Activated naive CD8-positive, alpha-beta T cell treated with anti-CD3 and anti-CD28 coated beads, Interleukin-2, amount 50 U/mL, for 24 hours (primary cell): ENCODE measurements at regions not wholly inside any gene's neighbourhood (a gene's known extent, or its start where the extent isn't known, plus 50 kb on each side); places are given as distances from the start of the nearest gene placed in this dataset.
A peak's percentile ranks its signal among the peaks of the same experiment; 100 is the strongest.

ENCODE experiments used
- ATAC-seq: fragments of 150-1000 bp; cut with Tn5 transposase; one replicate; pipeline ENCODE4 v1.10.0; 2021
- DNase-seq: peaks from one replicate; pipeline ENCODE4 v3.0.0; 2021
- H3K27ac Mint-ChIP-seq: one replicate; pipeline ENCODE4 v1.8.0; 2021; ENCODE audit warnings: mild to moderate bottlenecking, mixed read lengths
- H3K27me3 Mint-ChIP-seq: one replicate; pipeline ENCODE4 v1.8.0; 2021; ENCODE audit warnings: mixed read lengths
- H3K36me3 Mint-ChIP-seq: one replicate; pipeline ENCODE4 v1.8.0; 2021; ENCODE audit warnings: low read depth, mixed read lengths
- H3K4me1 Mint-ChIP-seq: one replicate; pipeline ENCODE4 v1.8.0; 2021; ENCODE audit warnings: mixed read lengths
- H3K4me3 Mint-ChIP-seq: one replicate; pipeline ENCODE4 v1.8.0; 2021; ENCODE audit warnings: mild to moderate bottlenecking, moderate library complexity, mixed read lengths
- H3K9me3 Mint-ChIP-seq: one replicate; pipeline ENCODE4 v1.8.0; 2021; ENCODE audit warnings: mixed read lengths

DNA sequence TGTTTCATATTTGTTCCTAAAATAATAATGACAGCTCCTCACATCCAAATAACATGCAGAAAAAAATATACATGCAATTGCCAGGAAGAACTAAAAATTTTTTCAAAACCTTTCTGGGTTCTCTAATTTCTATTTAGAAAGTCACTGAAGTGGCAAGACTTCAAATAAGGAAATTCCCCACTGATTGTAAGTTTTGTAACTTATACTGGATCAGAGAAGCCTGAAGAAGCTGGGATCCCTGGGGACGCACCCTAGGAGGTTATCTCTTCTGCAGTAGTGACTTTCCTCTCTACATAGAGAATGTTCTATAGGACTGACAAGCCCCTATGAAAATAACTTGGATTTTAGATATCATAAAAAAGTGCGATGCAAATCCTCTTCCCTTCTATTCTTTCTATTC lies 182.6 kb downstream of the MRPL39 start:
- no peaks in the 10 kb centered on the region for H3K9me3 Mint-ChIP-seq
- H3K36me3 Mint-ChIP-seq: peaks cover 11% of the 10 kb centered on the region
- peak overlapping the region; percentile 76 for H3K4me3 Mint-ChIP-seq
- H3K27ac Mint-ChIP-seq: peak overlapping the region; percentile 86
- H3K4me1 Mint-ChIP-seq: peaks cover 87% of the 10 kb centered on the region
- H3K27me3 Mint-ChIP-seq: no peaks in the 10 kb centered on the region
- DNase-seq (no peak), ATAC-seq (no peak)

DNA sequence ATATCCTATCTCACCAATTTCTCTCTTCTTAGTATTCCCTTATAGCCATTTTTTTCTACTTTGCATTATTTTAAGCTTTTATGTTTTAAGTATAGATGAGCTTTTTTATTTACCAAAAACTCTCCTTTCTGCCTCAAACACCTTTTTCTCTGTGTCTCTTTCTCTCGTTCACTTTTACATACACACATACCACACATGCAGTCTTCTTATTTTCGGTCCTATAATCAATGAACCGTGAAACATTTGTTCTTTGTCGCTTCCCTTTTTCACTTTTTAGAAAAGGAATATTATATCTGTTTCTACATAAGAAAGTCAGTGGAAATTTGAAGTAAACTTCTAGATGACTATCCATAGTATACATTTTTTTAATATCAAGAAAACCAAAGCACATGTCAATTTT lies 183.2 kb downstream of the MRPL39 start:
- no peaks in the 10 kb centered on the region for H3K9me3 Mint-ChIP-seq
- H3K36me3 Mint-ChIP-seq: peaks cover 11% of the 10 kb centered on the region
- H3K27me3 Mint-ChIP-seq: no peaks in the 10 kb centered on the region
- peak overlapping the region; percentile 76 for H3K4me3 Mint-ChIP-seq
- ATAC-seq (no peak), DNase-seq (no peak)
- peaks cover 86% of the 10 kb centered on the region for H3K4me1 Mint-ChIP-seq
- H3K27ac Mint-ChIP-seq: peak overlapping the region; percentile 86

DNA sequence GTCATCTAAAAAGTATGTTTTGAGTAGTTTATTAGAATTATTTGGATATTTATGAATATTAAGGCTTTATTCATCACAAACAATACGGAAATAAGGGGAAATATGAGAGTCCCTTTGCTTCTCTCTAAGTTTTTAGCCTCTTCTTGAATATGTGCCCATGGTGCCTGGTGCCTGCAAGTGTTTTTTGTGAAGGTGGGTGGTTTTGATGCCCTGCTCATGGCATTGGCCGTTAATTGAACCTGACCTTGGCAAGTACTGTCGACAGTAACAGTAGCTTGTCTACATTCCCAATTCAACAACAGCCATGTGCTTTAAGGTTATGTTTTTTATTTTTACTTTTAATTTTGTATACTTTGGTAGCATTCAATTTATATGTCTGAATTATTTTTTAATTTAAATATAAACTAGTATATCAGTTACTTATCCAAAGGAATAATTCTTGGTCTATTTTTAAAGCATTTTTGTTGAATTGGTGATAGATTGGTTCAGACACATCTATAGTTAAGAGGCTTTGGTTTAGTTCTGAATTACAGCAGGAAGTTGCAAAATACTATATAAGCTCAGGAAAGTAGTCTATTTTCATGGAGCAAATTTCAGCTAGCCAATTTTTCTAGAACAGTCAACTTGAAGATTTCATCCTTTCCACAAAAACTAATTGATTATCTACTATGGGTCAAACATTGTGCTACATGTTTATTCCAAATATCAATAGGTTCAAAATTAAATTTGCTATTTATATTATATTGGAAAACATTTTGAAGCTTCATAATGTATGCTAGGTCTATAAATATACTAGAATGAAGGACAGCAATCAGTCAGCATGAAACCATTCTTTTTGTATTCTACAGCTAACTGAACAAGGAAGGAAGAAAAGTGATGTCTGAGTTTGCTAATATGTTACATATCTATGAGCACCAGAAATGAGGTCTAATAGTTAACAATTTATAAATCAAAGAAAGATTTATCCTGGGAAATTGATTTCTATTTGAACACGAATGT lies 184.4 kb downstream of the MRPL39 start:
- H3K36me3 Mint-ChIP-seq: peaks cover 16% of the 10 kb centered on the region
- H3K4me1 Mint-ChIP-seq: peaks cover 84% of the 10 kb centered on the region
- no peaks in the 10 kb centered on the region for H3K27me3 Mint-ChIP-seq
- ATAC-seq: no peak
- H3K4me3 Mint-ChIP-seq: peak overlapping the region; percentile 74
- H3K9me3 Mint-ChIP-seq: no peaks in the 10 kb centered on the region
- H3K27ac Mint-ChIP-seq: peak overlapping the region; percentile 93
- DNase-seq: no peak

DNA sequence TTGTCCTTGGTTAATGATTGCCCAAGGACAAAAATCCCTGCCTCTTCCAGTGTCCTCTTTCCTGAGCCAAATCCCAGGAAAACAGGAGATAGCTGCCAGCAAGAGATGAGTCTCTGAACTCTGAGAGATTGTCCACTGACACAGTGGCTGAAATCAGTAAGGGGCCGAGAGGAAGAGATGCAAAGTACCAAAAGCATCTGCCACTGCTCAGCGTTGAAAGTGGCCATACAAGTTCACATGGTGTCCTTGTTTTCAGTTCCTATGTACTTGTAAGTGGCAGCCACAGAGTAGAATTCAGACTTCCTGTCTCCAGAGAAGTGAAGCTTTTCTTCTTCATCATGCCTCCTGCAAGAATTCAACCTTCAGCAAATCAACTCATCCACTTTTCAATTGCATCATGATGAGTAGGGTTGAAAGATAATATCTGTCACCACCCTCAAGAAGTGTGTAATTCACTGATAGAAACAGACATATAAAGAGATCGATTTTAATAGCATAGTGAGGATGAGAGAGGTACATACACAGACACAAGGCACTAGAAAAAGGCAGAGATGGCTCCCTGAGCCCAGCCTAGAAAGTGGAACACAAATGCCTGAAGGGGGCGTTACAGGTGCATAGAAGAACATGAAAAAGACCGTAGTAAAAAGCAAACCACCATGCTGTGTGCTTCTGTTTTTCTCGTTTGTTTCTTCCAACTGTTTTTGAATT lies 185.8 kb downstream of the MRPL39 start:
- Mint-ChIP-seq H3K4me1 (peaks cover 85% of the 10 kb centered on the region), H3K36me3 (peaks cover 20% of the 10 kb centered on the region), H3K4me3 (peak overlapping the region; percentile 74), H3K9me3 (no peaks in the 10 kb centered on the region), H3K27ac (peak overlapping the region; percentile 93), H3K27me3 (no peaks in the 10 kb centered on the region)
- ATAC-seq: peak; percentile 90
- peak; percentile 56 for DNase-seq

DNA sequence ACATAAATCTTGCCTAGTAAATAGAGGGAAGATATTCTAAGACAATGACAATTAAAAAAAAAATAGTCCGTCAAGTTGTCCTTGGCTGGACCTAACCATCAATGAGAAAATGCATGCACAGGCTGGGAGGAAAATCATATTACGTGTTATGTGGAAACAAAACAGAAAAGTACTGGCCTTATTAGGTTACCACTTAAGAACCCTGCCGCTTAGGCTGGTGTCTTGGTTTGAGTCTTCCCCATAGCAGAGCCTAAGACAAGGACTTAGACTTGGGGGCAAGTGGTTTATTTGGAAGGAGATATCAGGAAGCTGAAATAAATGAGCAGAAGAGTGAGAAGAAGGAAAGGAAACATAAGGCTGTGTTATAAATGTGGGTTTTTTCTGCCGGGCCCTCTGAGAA lies 186.4 kb downstream of the MRPL39 start:
- H3K27me3 Mint-ChIP-seq: no peaks in the 10 kb centered on the region
- peak overlapping the region; percentile 74 for H3K4me3 Mint-ChIP-seq
- no peaks in the 10 kb centered on the region for H3K9me3 Mint-ChIP-seq
- peak overlapping the region; percentile 93 for H3K27ac Mint-ChIP-seq
- ATAC-seq (no peak), DNase-seq (no peak)
- peaks cover 81% of the 10 kb centered on the region for H3K4me1 Mint-ChIP-seq
- H3K36me3 Mint-ChIP-seq: peaks cover 24% of the 10 kb centered on the region

DNA sequence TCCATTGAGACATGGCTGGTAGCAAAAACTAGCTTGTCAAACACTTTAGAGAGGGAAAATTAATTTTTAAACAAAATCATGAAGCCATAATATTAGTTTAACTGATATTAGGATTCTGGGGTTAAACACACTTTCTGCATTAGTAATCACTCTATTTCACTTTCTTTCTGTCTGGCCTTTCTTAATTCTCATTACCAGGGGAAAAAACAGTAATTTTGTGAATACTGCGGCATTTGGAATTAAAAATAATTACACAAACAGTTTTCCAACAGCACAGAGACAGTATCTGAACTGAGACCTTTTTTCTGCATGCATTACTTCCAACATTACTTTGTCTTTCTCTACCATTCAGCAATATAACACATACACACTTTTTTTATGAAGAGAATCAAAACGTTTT lies 190.6 kb downstream of the MRPL39 start:
- Mint-ChIP-seq H3K4me3 (no peak overlapping the region), H3K9me3 (peaks cover 18% of the 10 kb centered on the region), H3K27ac (no peak overlapping the region), H3K4me1 (peaks cover 55% of the 10 kb centered on the region), H3K36me3 (peaks cover 40% of the 10 kb centered on the region), H3K27me3 (peaks cover 1% of the 10 kb centered on the region)
- no peak for DNase-seq
- ATAC-seq: no peak

DNA sequence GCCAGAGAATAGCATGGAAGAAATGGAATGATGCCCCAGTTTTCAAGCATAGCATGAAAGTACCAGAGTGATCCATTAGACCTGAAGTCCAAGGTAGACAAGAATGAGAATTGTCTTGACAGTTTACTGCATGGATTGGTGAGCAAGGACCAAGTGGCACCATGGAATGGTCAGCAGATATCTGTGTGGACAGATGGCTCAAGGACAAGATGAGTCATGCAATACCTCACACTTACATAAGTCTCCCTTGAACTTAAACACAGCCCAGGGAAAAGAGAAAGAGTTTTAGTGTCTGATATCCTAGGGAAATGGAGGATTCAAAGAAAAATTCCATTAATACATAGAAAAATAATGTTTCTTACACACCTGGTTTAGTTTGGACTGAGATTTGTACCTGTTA lies 195.2 kb downstream of the MRPL39 start:
- Mint-ChIP-seq H3K27me3 (peaks cover 1% of the 10 kb centered on the region), H3K36me3 (peaks cover 28% of the 10 kb centered on the region), H3K4me3 (no peak overlapping the region), H3K27ac (no peak overlapping the region), H3K4me1 (peaks cover 27% of the 10 kb centered on the region), H3K9me3 (peaks cover 18% of the 10 kb centered on the region)
- DNase-seq (no peak), ATAC-seq (no peak)

DNA sequence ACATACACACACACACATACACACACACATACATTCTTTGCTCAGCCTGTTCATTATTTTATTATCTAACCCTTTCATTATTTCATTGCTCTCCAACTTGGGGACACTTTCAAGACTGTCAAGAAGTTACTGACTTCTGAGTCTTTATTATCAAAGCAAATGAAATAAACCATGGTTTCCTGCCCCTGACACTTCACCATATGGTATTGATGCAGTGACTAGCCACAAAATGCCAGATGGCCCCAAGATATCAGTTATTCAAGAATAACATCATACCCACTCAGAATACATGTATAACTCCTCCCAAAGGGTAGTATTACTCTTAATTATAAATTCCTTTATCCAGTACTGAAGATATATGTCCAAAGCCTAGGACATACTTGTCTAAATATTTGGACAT lies 197.3 kb downstream of the MRPL39 start:
- H3K27me3 Mint-ChIP-seq: no peaks in the 10 kb centered on the region
- peaks cover 16% of the 10 kb centered on the region for H3K36me3 Mint-ChIP-seq
- DNase-seq: no peak
- no peak overlapping the region for H3K27ac Mint-ChIP-seq
- H3K9me3 Mint-ChIP-seq: peaks cover 14% of the 10 kb centered on the region
- no peak overlapping the region for H3K4me3 Mint-ChIP-seq
- ATAC-seq: no peak
- peaks cover 24% of the 10 kb centered on the region for H3K4me1 Mint-ChIP-seq

DNA sequence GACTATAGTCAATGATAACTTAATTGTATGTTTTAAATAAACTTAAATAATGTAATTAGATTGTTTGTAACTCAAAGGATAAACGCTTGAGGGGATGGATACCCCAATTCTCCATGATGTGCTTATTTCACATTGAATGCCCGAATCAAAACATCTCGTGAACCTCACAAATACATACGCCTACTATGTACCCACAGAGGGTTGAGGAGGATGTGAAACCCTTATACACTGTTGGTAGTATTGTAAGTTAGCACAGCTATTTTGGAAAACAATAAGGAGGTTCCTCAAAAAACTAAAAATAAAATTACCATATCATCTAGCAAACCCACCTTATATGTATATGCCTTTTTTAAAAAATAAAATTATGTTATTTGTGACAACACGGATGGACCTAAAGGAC lies 198.6 kb downstream of the MRPL39 start:
- peaks cover 27% of the 10 kb centered on the region for H3K4me1 Mint-ChIP-seq
- H3K4me3 Mint-ChIP-seq: no peak overlapping the region
- no peak overlapping the region for H3K27ac Mint-ChIP-seq
- no peak for DNase-seq
- no peaks in the 10 kb centered on the region for H3K27me3 Mint-ChIP-seq
- H3K9me3 Mint-ChIP-seq: peaks cover 5% of the 10 kb centered on the region
- H3K36me3 Mint-ChIP-seq: peaks cover 10% of the 10 kb centered on the region
- no peak for ATAC-seq

DNA sequence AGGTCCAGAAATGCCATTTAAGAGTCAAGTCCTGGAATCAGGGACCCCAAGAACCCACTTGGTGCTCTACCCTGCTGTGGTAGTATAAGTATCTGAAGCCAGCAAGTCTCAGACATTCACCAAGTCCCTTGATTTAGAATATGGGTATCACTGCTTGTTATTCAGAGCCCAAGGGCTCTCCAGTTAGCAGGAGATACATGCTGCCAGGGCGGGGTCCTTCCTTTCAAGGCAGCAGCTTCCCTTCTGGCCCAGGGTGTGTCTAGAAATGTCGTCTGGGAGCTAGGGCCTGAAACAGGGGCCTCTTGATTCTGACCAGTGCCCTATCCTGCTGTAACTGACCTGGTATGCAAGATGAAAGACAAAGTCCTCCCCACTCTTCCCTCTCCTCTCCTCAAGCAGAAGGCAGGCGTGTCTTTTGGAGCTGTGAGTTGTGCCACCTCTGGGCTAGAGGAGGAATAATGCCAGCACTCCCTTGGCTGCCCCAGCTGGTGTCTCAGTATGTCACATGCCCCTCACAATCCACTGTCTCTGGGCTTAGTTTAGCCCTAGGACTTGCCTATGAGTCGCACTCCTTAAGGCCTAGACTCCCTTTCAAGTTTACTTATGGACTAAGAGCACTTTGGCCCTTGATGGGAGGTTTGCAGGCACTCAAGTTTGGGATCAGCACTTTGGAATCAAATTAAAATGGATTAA lies 200.2 kb downstream of the MRPL39 start:
- H3K9me3 Mint-ChIP-seq: peaks cover 8% of the 10 kb centered on the region
- peaks cover 1% of the 10 kb centered on the region for H3K27me3 Mint-ChIP-seq
- H3K36me3 Mint-ChIP-seq: peaks cover 25% of the 10 kb centered on the region
- DNase-seq (no peak), ATAC-seq (no peak)
- no peak overlapping the region for H3K27ac Mint-ChIP-seq
- H3K4me1 Mint-ChIP-seq: peaks cover 40% of the 10 kb centered on the region
- H3K4me3 Mint-ChIP-seq: no peak overlapping the region

DNA sequence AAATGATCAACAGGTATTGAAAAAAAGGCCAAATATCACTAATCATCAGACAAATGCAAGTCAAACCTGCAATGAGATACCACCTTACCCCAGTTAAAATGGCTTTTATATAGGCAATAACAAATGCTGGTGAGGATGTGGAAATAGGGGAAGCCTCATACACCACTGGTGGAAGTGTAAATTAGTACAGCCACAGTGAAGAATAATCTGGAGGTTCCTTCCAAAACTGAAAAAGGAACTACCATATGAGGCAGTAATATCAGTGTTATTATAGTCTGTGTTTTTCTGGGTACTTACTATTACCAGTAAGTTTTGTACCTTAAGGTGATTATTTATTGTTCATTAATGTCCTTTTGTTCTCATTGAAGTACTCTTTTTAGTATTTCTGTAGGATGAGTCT lies 201.3 kb downstream of the MRPL39 start:
- ATAC-seq (no peak), DNase-seq (no peak)
- peaks cover 8% of the 10 kb centered on the region for H3K9me3 Mint-ChIP-seq
- H3K27ac Mint-ChIP-seq: no peak overlapping the region
- peaks cover 46% of the 10 kb centered on the region for H3K4me1 Mint-ChIP-seq
- H3K27me3 Mint-ChIP-seq: peaks cover 6% of the 10 kb centered on the region
- H3K4me3 Mint-ChIP-seq: no peak overlapping the region
- peaks cover 32% of the 10 kb centered on the region for H3K36me3 Mint-ChIP-seq

DNA sequence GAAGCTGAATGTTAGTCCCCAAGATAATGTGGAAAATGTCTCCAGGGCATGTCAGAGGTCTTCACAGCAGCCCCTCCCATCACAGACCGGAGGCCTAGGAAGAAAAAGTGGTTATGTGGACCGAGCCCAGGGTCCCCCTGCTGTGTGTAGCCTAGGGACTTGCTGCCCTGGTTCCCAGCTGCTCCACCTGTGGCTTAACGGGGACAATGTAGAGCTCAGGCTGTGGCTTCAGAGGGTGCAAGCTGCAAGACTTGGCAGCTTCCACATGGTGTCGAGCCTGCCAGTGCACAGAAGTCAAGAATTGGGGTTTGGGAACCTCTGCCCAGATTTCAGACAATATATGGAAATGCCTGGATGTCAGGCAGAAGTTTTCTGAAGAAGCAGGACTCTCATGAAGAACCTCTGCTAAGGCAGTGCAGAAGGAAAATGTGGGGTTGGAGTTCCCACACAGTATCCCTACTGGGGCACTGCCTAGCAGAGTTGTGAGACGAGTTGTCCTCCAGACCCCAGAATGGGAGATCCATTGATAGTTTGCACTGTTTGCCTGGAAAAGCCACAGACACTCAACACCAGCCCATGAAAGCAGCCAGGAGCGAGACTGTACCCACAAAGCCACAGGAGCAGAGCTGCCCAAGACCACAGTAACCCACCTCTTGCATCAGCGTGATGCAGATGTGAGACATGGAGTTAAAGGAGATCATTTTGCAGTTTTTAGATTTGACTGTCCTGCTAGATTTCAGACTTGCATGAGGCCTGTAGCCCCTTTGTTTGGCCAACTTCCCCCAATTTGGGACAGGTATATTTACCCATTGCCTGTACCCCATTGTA lies 204.9 kb downstream of the MRPL39 start:
- peaks cover 44% of the 10 kb centered on the region for H3K4me1 Mint-ChIP-seq
- H3K27me3 Mint-ChIP-seq: peaks cover 8% of the 10 kb centered on the region
- DNase-seq: peak; percentile 45
- H3K9me3 Mint-ChIP-seq: peaks cover 11% of the 10 kb centered on the region
- peaks cover 33% of the 10 kb centered on the region for H3K36me3 Mint-ChIP-seq
- peak overlapping the region; percentile 85 for H3K27ac Mint-ChIP-seq
- peak overlapping the region; percentile 57 for H3K4me3 Mint-ChIP-seq
- peak; percentile 76 for ATAC-seq

DNA sequence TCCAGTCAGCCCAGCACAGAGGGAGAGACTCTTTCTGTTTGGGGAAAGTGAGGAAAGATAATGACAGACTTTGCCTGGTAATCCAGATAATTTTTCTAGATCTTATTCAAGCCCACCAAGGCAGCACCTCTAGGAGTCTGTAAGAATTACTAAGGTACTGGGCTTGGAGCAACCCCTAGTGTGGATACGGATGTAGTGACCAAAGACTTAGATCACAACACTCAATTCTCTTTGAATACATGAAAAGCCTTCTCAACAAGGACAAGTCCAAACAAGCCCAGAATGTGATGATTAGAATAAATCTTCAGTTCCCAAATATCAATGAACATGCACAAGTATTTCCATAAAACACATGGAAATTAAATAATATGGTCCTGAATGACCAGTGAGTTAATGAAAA lies 206.9 kb downstream of the MRPL39 start:
- H3K9me3 Mint-ChIP-seq: peaks cover 11% of the 10 kb centered on the region
- H3K36me3 Mint-ChIP-seq: peaks cover 33% of the 10 kb centered on the region
- DNase-seq: no peak
- H3K27ac Mint-ChIP-seq: no peak overlapping the region
- H3K27me3 Mint-ChIP-seq: peaks cover 8% of the 10 kb centered on the region
- no peak overlapping the region for H3K4me3 Mint-ChIP-seq
- H3K4me1 Mint-ChIP-seq: peaks cover 55% of the 10 kb centered on the region
- no peak for ATAC-seq

DNA sequence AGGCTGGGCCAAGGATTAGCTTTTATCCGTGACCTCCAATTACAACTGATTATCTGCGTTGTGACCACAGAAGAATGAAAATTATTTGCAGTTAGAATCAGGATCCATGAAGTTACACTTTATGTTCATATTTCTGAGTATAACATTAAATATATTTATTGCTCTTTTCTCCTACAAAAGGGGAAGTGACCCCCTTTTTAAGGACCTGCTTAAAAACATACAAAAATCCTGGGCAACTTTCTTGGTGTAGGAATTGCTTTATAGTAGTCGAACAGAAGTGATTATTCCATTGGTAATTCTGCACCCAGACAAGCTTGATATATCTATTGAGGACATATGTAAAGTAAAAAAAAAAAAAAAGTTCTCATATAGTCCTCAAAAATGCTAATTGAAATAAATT lies 208.7 kb downstream of the MRPL39 start:
- peaks cover 9% of the 10 kb centered on the region for H3K9me3 Mint-ChIP-seq
- peaks cover 26% of the 10 kb centered on the region for H3K36me3 Mint-ChIP-seq
- no peak overlapping the region for H3K4me3 Mint-ChIP-seq
- no peak overlapping the region for H3K27ac Mint-ChIP-seq
- H3K4me1 Mint-ChIP-seq: peaks cover 57% of the 10 kb centered on the region
- ATAC-seq (no peak), DNase-seq (no peak)
- peaks cover 8% of the 10 kb centered on the region for H3K27me3 Mint-ChIP-seq
